ENCODE measurements at regions not wholly inside any gene's neighbourhood (a gene's known extent, or its start where the extent isn't known, plus 50 kb on each side); places are given as distances from the start of the nearest gene placed in this dataset.
A peak's percentile ranks its signal among the peaks of the same experiment; 100 is the strongest.
"Not testable (repeated sequence)": the region's sequence is repeated elsewhere in the genome, so short reads cannot be mapped to it uniquely, and the experiment has no call there.

DNA sequence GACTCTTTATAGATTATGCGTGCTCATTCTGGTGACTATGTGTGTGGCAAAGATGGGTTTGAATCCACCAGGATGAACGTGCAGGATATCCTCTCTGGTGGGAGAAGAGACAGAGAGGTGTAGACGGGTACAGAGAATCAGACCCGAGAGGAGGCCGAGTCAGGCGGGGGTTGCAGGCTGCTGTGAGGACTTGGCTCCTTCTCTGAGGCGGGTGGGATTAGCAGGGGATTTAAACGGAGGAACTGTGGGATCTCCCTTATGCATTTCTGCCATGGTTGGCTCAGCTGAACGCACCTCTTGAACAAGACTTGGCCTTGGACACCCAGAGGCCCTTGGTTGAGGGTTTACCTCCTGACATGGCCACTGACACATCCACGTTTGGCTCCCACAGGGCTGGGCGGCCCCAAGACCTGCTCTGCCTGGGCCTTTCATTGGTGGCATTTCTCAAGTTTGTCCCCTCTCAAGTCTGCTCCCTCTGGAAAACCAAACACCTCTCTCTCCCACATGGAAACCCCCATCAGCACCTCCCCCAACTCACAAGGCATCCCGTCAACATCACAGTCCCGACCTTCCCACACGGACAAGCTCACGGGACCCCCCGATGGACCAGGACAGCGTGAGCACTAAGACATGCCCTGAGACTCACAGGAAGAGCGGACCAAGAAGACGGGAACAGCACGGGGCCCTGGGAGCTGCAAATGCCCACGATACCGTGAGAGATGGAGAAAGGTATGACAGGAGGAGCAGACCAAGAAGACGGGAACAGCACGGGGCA lies 158.3 kb downstream of the RTP5 start:
- no peak for DNase-seq (ENCODE audit: low spot score)

GRCh38 chr2:242029422-242030225 lies 160.1 kb downstream of the RTP5 start:
- DNase-seq (ENCODE audit: low spot score): no peak

- no peak for DNase-seq (ENCODE audit: low spot score)
These were observed 160.7 kb downstream of the RTP5 start for GRCh38 chr2:242030226-242030575.

DNA sequence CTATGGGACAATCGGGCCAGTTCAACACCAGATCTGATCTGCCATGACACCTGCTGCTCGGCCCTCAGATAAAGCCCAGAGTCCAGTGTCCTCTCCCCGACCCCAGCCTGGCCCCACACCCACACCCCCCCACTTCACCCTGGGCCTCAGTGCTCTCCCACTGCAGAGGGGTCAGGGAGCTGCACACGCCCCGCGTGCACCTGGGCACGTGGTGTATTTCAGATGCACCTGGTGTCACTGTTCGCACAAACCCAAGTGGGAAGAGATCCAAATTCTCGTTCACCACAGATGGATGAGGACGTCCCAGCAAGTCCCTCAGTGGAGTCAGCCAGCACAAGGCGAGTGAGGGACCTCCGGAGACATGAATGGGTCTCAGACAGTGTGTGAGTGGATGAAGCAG lies 161.3 kb downstream of the RTP5 start:
- no peak for DNase-seq (ENCODE audit: low spot score)

DNA sequence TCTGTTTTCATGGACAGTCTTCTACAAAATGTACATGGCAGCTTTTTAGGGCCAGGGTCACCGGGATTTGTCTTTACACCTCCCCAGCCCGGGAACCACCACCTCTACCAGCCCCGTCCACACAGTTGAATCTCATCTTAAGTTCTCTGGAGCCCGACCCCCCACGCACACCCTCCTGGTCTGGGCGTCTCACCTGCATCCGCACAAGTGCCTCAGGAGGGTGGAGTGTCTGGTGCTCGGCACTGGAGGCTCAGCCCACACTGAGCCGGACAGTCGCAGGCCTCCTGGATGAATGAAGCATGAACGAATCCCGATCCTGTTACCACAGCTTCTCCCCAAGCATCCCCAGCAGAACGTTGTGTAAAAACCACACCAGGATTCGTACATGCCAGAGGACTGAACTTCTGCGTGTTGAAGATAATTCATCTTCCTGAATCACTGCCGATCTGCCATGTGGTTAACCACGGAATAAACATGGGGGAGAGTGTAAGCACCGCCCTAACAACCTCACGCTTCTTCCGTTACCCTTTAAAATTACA lies 162.0 kb downstream of the RTP5 start:
- DNase-seq (ENCODE audit: low spot score): no peak

DNA sequence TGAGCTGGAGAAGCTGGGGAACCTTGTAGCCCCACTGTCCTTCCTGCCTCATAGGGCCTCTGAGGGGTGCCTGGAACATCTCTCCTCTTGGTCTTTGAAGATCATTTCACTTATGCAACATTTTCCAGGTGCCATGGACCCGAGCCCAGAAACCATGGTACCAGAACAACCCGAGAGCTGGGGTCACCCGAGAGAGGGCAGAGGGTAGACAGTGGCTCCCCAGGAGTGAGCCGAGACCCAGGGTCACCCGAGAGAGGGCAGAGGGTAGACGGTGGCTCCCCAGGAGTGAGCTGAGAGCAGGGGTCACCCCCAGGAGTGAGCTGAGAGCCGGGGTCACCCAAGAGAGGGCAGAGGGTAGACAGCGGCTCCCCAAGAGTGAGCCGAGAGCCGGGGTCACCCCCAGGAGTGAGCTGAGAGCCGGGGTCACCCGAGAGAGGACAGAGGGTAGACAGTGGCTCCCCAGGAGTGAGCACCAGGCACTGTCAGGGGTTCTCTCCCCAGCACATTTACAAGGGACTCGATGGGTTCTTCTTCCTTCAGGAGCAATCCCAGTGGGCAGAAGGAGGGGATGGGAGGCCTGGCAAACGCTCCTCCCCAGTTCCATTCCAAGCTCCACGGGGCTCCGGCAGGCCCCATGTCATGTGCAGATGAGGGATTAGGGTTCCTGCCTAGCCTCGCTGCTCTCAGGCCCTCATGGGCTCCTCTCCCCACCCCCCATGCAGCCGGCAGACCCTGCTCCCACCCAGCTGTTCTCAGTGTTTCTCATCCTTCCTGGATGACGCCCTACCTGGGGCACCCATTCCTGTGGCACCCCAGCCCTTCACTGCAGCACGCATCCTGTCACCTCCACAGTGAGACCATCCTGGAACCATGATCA lies 163.5 kb downstream of the RTP5 start:
- DNase-seq (ENCODE audit: low spot score): no peak

- DNase-seq (ENCODE audit: low spot score): no peak
These were observed 164.6 kb downstream of the RTP5 start for GRCh38 chr2:242034138-242034537.

GRCh38 chr2:242034996-242035814 lies 165.7 kb downstream of the RTP5 start:
- DNase-seq (ENCODE audit: low spot score): no peak

DNA sequence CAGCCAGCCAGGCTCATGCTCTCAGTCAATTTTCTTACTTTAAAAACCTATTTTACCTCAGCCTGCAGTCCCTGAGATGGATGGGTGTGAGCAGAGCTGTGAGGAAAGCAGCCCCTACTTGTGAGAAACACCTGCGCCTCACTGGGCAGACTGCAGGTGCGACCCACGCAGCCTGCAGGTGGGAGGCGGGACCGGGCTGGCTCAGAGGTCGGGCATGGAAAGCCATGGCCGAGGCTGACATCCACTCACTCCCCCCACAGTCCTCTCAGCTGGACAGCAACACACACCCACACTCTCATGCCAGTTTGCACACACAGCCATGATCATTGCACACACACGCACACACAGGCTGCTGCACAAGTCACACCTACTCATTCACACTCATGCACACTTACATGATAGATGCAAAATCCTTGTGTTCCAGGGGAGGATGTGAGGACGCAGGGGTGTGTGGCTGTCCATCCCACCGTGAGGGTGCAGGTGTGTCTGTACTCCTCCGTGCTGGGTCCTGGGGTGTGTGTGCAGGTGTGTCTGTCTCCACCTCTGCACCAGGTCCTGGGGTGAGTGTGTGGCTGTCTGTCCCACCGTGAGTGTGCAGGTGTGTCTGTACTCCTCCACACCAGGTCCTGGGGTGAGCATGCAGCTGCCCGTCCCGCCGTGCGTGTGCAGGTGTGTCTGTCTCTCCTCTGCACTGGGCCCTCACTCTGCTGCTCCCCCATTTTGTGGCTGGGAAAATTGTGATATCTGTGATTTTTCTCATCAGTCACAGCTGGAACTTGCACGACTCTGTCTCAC lies 166.5 kb downstream of the RTP5 start:
- no peak for DNase-seq (ENCODE audit: low spot score)

GRCh38 chr2:242036653-242036950 lies 167.1 kb downstream of the RTP5 start:
- no peak for DNase-seq (ENCODE audit: low spot score)

DNA sequence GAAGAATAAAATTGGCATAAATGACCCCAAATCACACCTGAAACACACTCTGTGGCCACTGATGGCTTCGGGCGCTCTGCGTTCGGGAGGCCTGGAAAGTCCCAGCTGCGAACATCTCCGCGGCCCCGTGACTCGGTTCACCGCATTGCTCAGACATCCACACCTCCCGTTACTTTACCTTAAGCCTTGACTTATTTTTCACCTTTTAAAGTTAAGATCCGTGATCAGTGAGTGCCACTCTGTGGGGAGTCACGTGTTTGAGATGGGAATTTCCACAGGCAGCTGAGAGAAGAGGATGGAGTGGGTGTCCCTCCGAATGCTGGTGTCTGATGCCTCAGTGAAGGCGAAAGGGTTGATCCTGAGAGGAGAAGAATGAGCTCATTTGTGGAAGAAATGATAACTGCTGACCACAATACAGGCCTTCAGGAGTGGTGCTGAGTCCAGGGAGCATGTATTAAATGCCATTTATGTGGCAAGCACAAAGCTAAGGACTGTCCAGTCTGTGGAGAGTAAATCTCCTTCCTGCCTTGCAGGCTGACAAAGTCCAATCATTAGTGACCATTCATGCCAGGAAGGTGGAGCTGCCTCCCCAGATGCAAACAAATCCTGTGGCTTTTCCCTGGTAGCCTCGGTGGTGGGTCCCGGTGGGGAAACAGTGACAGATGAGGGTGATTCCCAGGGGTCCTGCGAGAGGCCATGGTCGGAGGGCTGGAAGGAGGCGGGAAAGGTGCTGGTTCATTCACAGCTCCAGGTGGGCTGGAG lies 168.8 kb downstream of the RTP5 start:
- peak; percentile 53 for DNase-seq (ENCODE audit: low spot score)

DNA sequence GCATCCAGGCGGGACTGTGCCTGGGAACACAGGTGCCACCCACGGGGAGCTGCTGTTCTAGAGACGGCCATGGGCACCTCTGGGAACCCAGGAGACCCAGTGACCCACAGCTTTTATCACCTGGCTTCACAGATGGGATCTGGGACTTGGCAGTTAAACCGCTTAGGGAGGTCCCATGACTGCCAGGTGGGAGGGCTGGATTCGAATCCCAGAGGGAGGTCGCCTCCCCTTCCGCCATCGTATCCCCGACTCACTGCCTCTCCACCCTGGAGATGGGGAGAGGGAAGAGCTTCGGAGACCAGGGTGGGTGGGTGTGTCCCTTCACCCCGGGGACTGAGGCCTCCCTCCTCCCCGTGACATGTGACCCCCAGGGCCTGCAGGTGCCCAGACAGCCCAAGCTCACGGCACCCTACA lies 169.4 kb downstream of the RTP5 start:
- DNase-seq (ENCODE audit: low spot score): no peak

DNA sequence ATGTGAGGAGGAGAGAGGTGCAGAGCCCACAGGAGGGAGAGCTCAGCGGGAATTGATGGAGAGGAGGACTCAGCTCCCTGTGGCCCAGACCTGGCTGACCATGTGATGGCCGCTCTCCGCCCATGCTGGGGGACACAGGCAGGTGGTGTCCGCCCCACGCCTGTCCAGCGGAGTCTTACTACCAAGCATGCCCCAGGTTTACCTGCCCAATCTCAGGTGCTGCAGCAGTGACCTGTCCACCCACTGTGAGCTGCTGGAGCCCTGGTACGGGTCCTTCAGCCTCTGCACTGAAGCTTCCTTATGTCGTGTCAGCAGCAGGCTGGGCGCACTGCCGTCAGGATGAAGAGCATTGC lies 170.8 kb downstream of the RTP5 start:
- no peak for DNase-seq (ENCODE audit: low spot score)

DNA sequence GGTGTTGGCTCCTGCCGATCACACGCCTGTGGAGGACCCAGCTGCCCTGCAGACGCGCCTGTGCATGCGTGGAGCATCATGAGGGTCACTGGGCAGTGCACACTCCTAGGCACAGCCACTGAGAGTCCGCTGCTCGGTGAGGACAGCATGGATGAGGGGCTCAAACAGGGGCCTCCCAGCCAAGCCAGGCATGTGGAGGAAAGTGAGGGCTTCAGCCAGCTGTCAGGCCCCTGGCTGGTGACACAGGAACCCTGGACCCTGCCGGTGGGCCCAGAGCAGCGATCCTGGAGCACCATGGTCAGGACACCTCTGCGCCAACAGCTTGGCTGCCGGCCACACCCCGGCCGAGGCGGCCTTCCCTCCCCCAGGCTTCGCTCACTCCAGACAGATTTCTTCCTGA lies 171.2 kb downstream of the RTP5 start:
- DNase-seq (ENCODE audit: low spot score): no peak

DNA sequence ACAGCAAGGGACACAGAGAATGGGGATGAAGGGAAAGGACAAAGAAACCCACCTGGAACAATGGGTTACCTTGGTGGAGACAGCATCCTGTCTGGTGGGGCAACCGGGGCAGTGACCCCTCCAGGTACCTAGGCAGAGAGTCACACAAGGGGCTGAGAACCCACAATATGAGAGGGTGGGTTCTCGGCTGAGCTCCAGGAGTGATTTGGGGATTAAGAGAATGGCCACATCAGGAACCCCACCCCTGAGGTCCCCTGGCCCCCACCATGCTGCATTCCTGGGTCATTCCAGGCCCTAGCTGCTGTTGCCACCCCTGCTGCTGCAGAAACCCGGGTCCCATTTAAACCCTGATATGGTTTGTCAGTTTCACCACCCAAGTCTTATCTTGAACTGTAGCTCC lies 172.3 kb downstream of the RTP5 start:
- no peak for DNase-seq (ENCODE audit: low spot score)

GRCh38 chr2:242043538-242044312 lies 174.2 kb downstream of the RTP5 start:
- DNase-seq (ENCODE audit: low spot score): peak; percentile 60

- no peak for DNase-seq (ENCODE audit: low spot score)
These were observed 174.7 kb downstream of the RTP5 start for GRCh38 chr2:242044313-242044590.

DNA sequence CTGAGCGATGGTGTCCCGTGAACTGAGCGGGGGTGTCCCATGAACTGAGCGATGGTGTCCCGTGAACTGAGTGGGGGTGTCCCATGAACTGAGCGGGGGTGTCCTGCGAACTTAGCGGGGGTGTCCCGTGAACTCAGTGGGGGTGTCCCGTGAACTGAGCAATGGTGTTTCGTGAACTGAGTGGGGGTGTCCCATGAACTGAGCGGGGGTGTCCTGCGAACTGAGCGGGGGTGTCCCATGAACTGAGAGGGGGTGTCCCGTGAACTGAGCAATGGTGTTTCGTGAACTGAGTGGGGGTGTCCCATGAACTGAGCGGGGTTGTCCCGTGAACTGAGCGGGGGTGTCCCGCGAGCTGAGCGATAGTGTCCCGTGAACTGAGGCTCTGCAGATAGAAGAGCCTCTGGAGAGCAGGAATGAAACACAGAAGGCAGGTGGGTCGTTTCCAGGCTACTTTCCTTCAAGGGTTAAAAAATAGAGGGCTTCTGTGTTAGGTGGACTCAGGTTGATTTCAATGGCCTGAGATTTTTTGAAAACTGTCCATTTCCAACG lies 176.1 kb downstream of the RTP5 start:
- not testable (repeated sequence) for DNase-seq (ENCODE audit: low spot score)

DNA sequence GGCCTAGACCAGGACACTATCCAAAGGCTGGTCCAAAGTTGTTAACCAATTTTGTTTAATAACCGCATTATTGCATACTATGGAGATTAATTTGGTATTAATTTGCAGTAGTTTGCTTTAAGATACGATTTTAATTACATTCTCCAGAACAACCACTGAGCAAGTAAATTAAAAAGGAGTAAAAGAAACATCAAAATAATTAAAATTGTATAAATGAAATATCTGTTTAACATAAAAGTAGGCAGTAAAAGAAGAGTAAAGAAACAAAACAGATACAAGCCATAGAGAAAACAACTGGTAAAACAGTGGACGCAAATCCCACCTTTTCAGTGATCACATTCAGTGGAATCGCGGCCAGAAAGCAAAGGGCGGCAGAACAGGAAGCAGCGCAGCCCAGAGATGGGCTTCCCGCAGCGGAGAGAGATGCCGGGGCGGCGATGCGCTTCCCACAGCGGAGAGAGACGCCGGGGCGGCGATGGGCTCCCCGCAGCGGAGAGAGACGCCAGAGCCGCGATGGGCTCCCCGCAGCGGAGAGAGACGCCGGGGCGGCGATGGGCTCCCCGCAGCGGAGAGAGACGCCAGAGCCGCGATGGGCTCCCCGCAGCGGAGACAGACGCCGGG lies 176.8 kb downstream of the RTP5 start:
- DNase-seq (ENCODE audit: low spot score): no peak
